ENCODE measurements at regions not wholly inside any gene's neighbourhood (a gene's known extent, or its start where the extent isn't known, plus 50 kb on each side); places are given as distances from the start of the nearest gene placed in this dataset.
A peak's percentile ranks its signal among the peaks of the same experiment; 100 is the strongest.

- POLR2A ChIA-PET, result no interaction called here
- H3K9me3 Mint-ChIP-seq, result peaks cover 4 to 31% (median 22%) of the 10 kb centered on the region in 9 donors
- peaks cover 0 to 13% (median 0%) of the 10 kb centered on the region in 3 donors for H3K36me3 Mint-ChIP-seq
- no peaks in the 10 kb centered on the region for H3K4me1 Mint-ChIP-seq
- no peak for DNase-seq
- H3K4me3 Mint-ChIP-seq, result no peak overlapping the region
- peaks cover 0 to 8% (median 0%) of the 10 kb centered on the region in 5 donors for H3K27me3 Mint-ChIP-seq
- H3K27ac Mint-ChIP-seq, result no peak overlapping the region
- no peak for ATAC-seq
Measured at GRCh38 chr5:3412146-3412545, 183.5 kb upstream of the IRX1 start.

GRCh38 chr5:3411363-3411762 lies 184.3 kb upstream of the IRX1 start:
- Mint-ChIP-seq H3K4me1 (no peaks in the 10 kb centered on the region), H3K27me3 (peaks cover 0 to 6% (median 0%) of the 10 kb centered on the region in 5 donors), H3K36me3 (peaks cover 0 to 17% (median 0%) of the 10 kb centered on the region in 3 donors), H3K9me3 (peaks cover 6 to 36% (median 28%) of the 10 kb centered on the region in 9 donors), H3K27ac (no peak overlapping the region), H3K4me3 (no peak overlapping the region)
- ATAC-seq (no peak), DNase-seq (no peak)
- POLR2A ChIA-PET, result no interaction called here

DNA sequence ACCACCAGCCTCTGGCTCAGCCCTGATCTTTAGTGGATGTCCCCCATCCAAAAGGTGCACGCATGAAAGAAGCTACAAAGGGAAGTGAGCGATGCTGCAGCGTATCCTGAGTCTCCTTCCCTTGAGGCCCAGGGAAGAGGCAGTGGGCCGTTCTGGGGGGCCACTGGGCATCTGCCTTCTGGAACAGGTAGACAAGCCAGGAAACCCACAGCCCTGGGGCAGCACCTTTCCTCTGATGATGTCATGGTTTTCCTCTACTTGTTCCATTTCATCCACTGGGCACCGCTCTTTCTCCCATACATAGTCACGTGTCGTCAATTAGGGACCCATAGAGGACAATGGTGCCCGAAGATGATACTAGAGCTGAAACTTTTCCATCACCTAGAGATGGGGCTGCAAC lies 194.0 kb upstream of the IRX1 start:
- Mint-ChIP-seq H3K36me3 (peaks cover 0 to 8% (median 0%) of the 10 kb centered on the region in 3 donors), H3K27me3 (no peaks in the 10 kb centered on the region), H3K4me3 (no peak overlapping the region), H3K27ac (no peak overlapping the region), H3K4me1 (no peaks in the 10 kb centered on the region), H3K9me3 (peaks cover 7 to 48% (median 15%) of the 10 kb centered on the region in 9 donors)
- ATAC-seq, result no peak
- POLR2A ChIA-PET, result no interaction called here
- no peak for DNase-seq

GRCh38 chr5:3400659-3401058 lies 195.0 kb upstream of the IRX1 start:
- no peak for DNase-seq

GRCh38 chr5:3394891-3395599 lies 200.6 kb upstream of the IRX1 start:
- DNase-seq, result no peak
- Mint-ChIP-seq H3K27ac (no peak overlapping the region), H3K36me3 (peaks cover 0 to 8% (median 0%) of the 10 kb centered on the region in 3 donors), H3K9me3 (peaks cover 0 to 29% (median 11%) of the 10 kb centered on the region in 9 donors), H3K27me3 (peaks cover 0 to 2% (median 0%) of the 10 kb centered on the region in 5 donors), H3K4me1 (no peaks in the 10 kb centered on the region), H3K4me3 (no peak overlapping the region)
- ATAC-seq, result no peak
- POLR2A ChIA-PET, result no interaction called here

More at GRCh38 chr5:3400659-3401058, 195.0 kb upstream of the IRX1 start:
- no peak overlapping the region for H3K4me3 Mint-ChIP-seq
- H3K36me3 Mint-ChIP-seq, result peaks cover 0 to 8% (median 0%) of the 10 kb centered on the region in 3 donors
- POLR2A ChIA-PET, result no interaction called here
- peaks cover 1 to 38% (median 12%) of the 10 kb centered on the region in 9 donors for H3K9me3 Mint-ChIP-seq
- ATAC-seq, result no peak
- no peaks in the 10 kb centered on the region for H3K4me1 Mint-ChIP-seq
- H3K27me3 Mint-ChIP-seq, result no peaks in the 10 kb centered on the region
- no peak overlapping the region for H3K27ac Mint-ChIP-seq

- Mint-ChIP-seq H3K27ac (no peak overlapping the region), H3K4me1 (no peaks in the 10 kb centered on the region), H3K4me3 (no peak overlapping the region), H3K36me3 (no peaks in the 10 kb centered on the region), H3K9me3 (peaks cover 0 to 19% (median 4%) of the 10 kb centered on the region in 9 donors), H3K27me3 (peaks cover 0 to 2% (median 0%) of the 10 kb centered on the region in 5 donors)
- no peak for DNase-seq
- POLR2A ChIA-PET, result no interaction called here
- ATAC-seq, result no peak
Measured at GRCh38 chr5:3393920-3394597, 201.6 kb upstream of the IRX1 start.

GRCh38 chr5:3393122-3393919 lies 202.3 kb upstream of the IRX1 start:
- H3K4me1 Mint-ChIP-seq, result no peaks in the 10 kb centered on the region
- no peak overlapping the region for H3K4me3 Mint-ChIP-seq
- ATAC-seq, result no peak
- H3K9me3 Mint-ChIP-seq, result peaks cover 0 to 18% (median 1%) of the 10 kb centered on the region in 9 donors
- POLR2A ChIA-PET, result no interaction called here
- no peak overlapping the region for H3K27ac Mint-ChIP-seq
- peaks cover 0 to 2% (median 0%) of the 10 kb centered on the region in 5 donors for H3K27me3 Mint-ChIP-seq
- DNase-seq, result no peak
- no peaks in the 10 kb centered on the region for H3K36me3 Mint-ChIP-seq

- H3K27me3 Mint-ChIP-seq, result peaks cover 0 to 2% (median 0%) of the 10 kb centered on the region in 5 donors
- H3K4me3 Mint-ChIP-seq, result no peak overlapping the region
- H3K9me3 Mint-ChIP-seq, result peaks cover 0 to 18% (median 1%) of the 10 kb centered on the region in 9 donors
- no peak for ATAC-seq
- peak in 2 of 10 donors; percentile 2 to 25 for DNase-seq
- H3K27ac Mint-ChIP-seq, result no peak overlapping the region
- no peaks in the 10 kb centered on the region for H3K4me1 Mint-ChIP-seq
- no peaks in the 10 kb centered on the region for H3K36me3 Mint-ChIP-seq
- POLR2A ChIA-PET, result no interaction called here
Measured at GRCh38 chr5:3392306-3392939, 203.2 kb upstream of the IRX1 start.

- Mint-ChIP-seq H3K36me3 (no peaks in the 10 kb centered on the region), H3K4me3 (no peak overlapping the region), H3K9me3 (peaks cover 0 to 18% (median 1%) of the 10 kb centered on the region in 9 donors), H3K27me3 (peaks cover 0 to 2% (median 0%) of the 10 kb centered on the region in 5 donors), H3K27ac (no peak overlapping the region), H3K4me1 (no peaks in the 10 kb centered on the region)
- POLR2A ChIA-PET, result no interaction called here
- ATAC-seq (no peak), DNase-seq (no peak)
Measured at GRCh38 chr5:3391210-3391609, 204.4 kb upstream of the IRX1 start.

- ATAC-seq (no peak), DNase-seq (no peak)
- POLR2A ChIA-PET, result no interaction called here
- H3K9me3 Mint-ChIP-seq, result peaks cover 0 to 18% (median 3%) of the 10 kb centered on the region in 9 donors
- H3K4me3 Mint-ChIP-seq, result no peak overlapping the region
- H3K36me3 Mint-ChIP-seq, result no peaks in the 10 kb centered on the region
- peaks cover 0 to 2% (median 0%) of the 10 kb centered on the region in 5 donors for H3K27me3 Mint-ChIP-seq
- no peak overlapping the region for H3K27ac Mint-ChIP-seq
- no peaks in the 10 kb centered on the region for H3K4me1 Mint-ChIP-seq
Measured at GRCh38 chr5:3389471-3390026, 206.1 kb upstream of the IRX1 start.

DNA sequence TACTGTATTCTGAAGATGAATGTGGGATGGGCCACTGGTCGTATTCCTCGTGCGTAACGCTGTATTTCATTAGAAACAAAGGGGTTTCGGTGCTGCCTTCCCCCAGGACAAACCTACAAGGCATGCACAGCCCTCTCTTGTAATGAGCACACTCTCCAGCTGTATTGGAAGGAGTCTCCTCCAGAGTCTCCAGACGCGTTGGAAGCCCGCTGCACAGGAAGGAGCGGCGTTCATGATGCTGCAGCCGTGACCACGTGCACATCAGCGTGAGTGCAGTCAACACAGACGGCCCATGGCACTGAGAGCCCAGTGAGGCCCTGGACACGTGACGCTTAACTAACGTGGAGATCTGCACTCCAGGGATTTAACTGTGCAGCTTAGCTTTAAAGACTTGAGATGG lies 209.0 kb upstream of the IRX1 start:
- Mint-ChIP-seq H3K4me1 (no peaks in the 10 kb centered on the region), H3K27ac (no peak overlapping the region), H3K4me3 (no peak overlapping the region), H3K9me3 (peaks cover 0 to 12% (median 4%) of the 10 kb centered on the region in 9 donors), H3K36me3 (peaks cover 0 to 6% (median 0%) of the 10 kb centered on the region in 3 donors), H3K27me3 (no peaks in the 10 kb centered on the region)
- POLR2A ChIA-PET, result no interaction called here
- no peak for DNase-seq
- ATAC-seq, result no peak

GRCh38 chr5:3385991-3386519 lies 209.6 kb upstream of the IRX1 start:
- Mint-ChIP-seq H3K9me3 (peaks cover 0 to 12% (median 2%) of the 10 kb centered on the region in 9 donors), H3K4me1 (no peaks in the 10 kb centered on the region), H3K27me3 (no peaks in the 10 kb centered on the region), H3K4me3 (no peak overlapping the region), H3K27ac (no peak overlapping the region), H3K36me3 (peaks cover 0 to 6% (median 0%) of the 10 kb centered on the region in 3 donors)
- DNase-seq, result no peak
- POLR2A ChIA-PET, result no interaction called here
- ATAC-seq, result no peak

Data from naive thymus-derived CD8-positive, alpha-beta T cell (primary cell).